Activated T-helper 1 cell treated with Interleukin-2 at 50 U/mL for 16 hours (primary cell): ENCODE measurements at regions not wholly inside any gene's neighbourhood (a gene's known extent, or its start where the extent isn't known, plus 50 kb on each side); places are given as distances from the start of the nearest gene placed in this dataset.
"Not testable (repeated sequence)": the region's sequence is repeated elsewhere in the genome, so short reads cannot be mapped to it uniquely, and the experiment has no call there.

Experiments
- DNase-seq: peaks from one replicate; pipeline ENCODE4 v3.0.0-alpha.2; 2020; ENCODE audit warnings: low read depth

DNA sequence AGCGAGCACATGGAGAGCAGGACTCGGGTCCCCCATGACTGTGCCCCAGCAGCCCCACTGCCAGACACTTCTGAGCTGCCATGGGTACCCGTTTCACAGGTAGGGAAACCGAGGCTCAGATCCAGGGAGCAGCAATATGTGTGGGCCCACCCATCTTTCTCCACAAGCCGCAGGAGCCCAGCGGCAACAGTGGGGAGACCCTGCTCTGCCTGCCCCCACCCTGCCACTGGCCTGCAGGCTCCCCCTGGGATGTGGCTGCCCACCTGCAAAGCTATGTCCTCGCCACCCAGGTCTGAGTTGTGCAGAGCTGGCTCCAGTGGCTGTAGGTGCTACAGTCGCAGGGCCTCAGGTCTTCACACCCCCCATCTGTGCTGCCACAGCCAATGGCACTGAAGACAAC is 50.6 kb upstream of the C1QTNF9B start:
- DNase-seq: no peak

GRCh38 chr13:23949200-23949599 is 51.9 kb upstream of the C1QTNF9B start:
- DNase-seq: no peak

- DNase-seq: no peak
These were observed 52.4 kb upstream of the C1QTNF9B start for GRCh38 chr13:23949736-23950135.

- DNase-seq: no peak
These were observed 53.6 kb upstream of the C1QTNF9B start for GRCh38 chr13:23950736-23951510.

GRCh38 chr13:23952796-23953195 is 55.5 kb upstream of the C1QTNF9B start:
- DNase-seq: no peak

DNA sequence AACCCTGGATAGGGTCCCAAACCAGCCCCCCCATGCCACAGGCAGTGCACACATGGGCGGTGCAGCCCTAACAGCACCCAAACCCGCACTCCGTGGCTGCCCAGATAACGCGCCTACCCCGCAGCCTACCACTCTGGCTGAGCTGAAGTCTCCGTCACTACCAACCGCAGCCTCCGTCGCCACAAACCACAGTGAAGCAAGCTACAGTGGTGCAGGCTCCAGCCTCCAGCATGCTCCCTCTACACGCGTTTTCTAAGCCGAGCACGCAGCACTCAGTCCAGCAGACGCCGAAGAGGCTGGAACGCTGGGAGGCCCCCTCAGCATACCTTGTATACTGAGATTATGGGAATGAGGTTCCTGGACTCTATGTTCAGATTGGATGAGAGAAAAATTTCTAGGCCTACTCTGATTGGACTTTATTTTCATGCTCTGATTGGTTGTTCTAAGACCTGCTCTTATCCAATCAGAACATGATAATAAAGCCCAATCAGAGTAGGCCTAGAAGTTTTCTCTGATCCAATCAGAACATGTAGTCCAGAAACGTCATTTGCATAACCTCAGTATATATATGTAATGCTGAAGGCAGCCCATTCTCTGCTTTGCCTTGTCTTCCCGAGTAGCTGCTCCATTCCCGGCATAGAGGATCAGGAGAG is 56.7 kb upstream of the C1QTNF9B start:
- no peak for DNase-seq

DNA sequence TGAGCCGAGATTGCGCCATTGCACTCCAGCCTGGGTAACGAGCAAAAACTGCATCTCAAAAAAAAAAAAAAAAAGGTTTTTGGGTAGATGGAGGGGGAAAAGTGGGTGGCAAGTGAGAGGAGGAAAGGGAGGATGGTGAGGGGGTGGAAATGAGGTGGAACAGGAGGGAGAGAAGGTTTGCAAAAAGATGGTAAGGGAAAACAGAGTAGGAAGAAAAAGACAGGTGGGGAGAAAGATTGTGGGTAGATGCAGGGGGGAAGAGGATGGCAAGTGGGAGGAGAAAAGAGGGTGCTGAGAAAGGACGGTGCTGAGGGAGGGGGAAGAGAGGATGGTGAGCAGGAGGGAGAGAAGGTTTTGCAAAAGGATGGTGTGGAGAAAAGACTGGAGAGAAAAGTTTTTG is 57.8 kb upstream of the C1QTNF9B start:
- DNase-seq: no peak

- DNase-seq: no peak
These were observed 58.8 kb upstream of the C1QTNF9B start for GRCh38 chr13:23956106-23956505.

DNA sequence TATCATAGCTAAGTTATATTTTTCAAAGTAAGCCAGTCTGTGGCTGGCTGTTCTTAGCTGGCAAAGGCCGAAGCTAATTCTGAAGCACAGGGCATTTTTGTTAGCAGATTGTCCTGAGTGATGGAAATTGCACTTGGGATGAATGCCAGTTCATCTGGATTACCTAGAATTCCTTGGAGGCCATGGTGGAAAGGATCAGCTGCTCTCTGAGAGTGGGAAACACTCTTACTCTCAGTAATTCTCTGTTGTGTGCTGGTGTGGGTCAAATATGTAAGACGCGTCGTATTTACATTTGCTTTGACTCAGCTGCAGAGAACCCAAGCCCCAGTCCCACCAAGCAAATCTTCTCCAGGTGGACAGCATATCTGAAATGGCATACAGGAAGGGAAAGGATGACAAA is 60.7 kb upstream of the C1QTNF9B start:
- no peak for DNase-seq

GRCh38 chr13:23959231-23959862 is 62.0 kb upstream of the C1QTNF9B start:
- DNase-seq: no peak

- DNase-seq: no peak
These were observed 63.4 kb upstream of the C1QTNF9B start for GRCh38 chr13:23960566-23961156.

DNA sequence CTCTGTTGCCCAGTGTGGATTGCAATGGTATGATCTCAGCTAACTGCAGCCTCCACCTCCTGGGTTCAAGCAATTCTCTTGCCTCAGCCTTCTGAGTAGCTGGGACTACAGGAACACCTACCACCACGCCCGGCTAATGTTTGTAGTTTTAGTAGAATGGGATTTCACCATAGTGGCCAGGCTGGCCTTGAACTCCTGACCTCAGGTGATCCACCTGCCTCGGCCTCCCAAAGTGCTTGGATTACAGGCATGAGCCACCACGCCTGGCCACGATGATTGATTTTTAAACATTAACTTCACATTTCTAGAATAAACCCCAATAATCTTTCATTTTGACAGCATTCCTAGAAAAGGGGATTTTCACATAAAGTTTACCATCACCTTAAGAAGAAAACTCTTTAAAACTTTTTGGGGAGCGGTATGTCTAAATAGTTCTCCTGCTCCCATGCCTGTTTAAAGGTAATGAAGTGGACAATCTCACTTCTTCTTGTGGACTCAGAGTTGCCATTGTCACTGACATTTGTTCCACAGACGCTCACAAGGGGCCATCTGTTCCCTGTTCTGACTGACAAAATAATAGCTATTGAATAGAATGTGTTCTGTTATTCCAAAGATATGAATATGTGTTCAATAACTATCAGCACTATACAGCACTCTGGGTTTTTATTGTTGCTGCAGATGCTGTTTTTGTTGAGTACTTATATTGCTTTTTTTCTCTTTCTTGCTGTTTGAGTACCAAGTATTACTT is 66.1 kb upstream of the C1QTNF9B start:
- no peak for DNase-seq

DNA sequence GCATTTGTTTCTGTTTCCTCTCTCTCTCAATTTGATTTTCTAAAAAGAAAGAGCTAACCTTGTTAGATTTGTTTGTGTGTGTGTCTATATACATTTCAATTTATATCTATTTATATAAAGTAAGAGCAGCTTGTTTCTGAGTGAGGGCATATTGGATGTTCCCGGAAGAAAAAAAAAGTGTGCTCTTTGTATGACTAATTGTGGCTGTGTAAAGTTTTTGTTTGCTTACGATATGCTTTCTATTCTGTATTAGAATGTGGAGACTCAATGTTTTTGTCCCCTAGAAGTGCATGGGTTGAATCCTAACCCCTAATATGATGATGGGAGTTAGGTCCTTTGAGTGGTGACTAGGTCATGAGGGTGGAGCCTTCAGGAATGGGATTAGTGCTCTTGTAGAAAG is 66.6 kb upstream of the C1QTNF9B start:
- DNase-seq: no peak

DNA sequence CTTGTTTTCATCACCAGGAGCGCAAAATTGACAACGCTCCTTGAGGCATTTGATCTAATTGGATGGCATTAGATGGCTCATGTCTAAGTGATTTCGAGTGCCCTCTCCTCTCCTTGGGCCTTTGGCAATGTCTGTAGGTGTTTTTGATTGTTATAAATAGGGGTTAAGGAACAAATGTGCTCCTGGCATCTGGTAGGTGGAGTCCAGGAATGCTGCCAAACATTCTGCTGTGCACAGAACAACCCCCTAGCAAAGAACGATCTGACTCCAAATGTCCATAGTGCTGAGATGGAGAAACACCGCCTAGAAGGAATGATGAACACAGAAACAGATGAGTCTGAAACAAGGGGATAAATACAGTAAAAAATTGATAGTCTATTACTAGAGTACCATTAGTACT is 68.0 kb upstream of the C1QTNF9B start:
- DNase-seq: no peak

DNA sequence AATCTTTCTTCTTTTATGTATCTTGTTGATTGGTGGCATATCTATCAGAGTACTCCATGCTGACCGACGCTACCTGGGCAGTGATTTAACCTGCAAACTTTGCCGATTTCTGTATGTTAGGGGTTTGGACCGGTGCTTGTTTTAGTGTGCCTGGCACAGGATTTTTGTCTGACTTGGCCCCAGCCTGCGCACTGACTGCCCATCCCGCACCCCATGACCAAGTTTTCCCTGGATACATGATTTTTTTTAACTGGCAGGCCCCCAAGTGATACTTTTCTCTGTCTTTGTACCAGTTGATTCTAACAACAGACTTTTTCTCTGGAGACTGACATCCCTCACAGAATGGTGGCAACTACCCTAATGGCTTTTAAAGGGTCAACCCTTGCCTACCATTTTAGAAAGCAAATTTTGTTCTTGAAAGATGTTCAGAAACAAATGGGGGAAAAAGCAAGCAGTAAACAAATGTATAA is 69.0 kb upstream of the C1QTNF9B start:
- DNase-seq: no peak

DNA sequence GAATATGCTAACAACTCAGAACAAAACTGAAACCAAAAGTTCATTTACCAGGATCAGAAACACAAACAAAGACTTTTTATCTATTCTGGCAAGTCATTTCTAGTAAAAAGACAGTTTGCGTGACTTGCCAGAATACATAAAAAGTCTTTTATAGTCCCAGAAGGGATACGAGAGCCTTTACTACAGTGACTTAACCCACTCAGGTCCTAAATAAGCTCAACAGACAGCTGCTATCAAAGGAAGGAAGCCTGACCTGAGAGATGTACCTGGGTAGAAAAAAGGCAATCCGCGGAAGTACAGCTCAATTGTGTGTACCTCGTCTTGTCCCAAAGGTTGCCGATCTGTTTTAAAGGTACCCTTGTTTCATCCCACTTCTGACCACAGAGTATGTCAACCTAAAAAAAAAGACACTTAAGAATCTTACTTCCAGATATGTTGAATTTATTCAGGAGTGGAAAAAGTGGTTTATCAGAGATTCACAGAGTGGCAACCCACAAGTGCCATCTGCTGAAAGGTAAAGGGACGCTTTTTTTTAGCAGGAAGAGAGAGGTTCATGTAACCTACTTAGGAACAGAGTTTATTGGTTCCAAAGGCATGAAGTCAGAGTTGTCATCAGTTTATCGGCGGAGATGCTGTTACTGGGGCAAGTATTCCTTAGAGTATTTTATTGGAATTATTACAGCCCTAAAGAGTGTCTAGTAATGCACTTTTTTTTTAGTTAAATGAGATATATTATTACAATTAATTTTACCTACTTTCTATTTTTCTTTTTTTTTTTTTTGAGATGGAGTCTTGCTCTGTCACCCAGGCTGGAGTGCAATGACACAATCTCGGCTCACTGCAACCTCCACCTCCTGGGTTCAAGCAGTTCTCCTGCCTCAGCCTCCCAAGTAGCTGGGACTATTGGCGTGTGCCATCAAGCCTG is 69.7 kb upstream of the C1QTNF9B start:
- DNase-seq: no peak

DNA sequence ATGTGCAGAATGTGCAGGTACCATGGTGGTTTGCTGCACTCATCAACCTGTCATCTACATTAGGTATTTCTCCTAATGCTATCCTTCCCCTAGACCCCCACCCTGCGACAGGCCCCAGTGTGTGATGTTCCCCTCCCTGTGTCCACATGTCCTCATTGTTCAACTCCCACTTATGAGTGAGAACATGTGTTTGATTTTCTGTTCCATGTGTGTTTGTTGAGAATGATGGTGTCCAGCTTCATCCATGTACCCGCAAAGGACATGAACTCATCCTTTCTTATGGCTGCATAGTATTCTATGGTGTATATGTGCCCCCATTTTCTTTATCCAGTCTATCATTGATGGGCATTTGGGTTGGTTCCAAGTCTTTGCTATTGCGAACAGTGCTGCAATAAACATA is 70.5 kb upstream of the C1QTNF9B start:
- DNase-seq: not testable (repeated sequence)

DNA sequence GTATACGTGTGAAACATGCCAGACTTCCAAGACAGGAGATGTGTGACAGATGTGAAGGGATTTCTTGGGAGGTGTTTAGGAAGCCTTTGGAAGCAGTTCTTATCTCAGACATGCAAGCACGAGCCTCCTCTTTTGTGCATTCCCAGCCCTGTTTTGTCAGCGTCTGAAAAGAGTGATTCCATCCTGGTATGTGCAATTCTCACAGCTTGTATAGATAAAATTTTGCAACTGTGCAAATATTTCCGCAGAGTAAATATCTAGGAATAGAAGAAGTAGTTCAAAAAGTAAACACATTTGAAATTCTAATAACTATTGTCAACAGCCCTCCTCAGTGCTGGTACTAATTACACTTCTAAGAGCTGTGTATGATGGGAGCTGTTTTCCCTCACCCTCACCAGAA is 72.3 kb upstream of the C1QTNF9B start:
- no peak for DNase-seq

GRCh38 chr13:23979361-23980159 is 82.3 kb upstream of the C1QTNF9B start:
- DNase-seq: no peak

GRCh38 chr13:23980160-23980551 is 82.9 kb upstream of the C1QTNF9B start:
- peak; percentile 73 for DNase-seq
